HUES64 (cell line): ENCODE measurements at regions not wholly inside any gene's neighbourhood (a gene's known extent, or its start where the extent isn't known, plus 50 kb on each side); places are given as distances from the start of the nearest gene placed in this dataset.
"Not testable (repeated sequence)": the region's sequence is repeated elsewhere in the genome, so short reads cannot be mapped to it uniquely, and the experiment has no call there.

ENCODE experiments used
- H3K27ac ChIP-seq: 2 replicates; pipeline ENCODE4 v1.7.0; 2013; ENCODE audit warnings: low read depth, low read length, inconsistent platforms
- H3K27me3 ChIP-seq: 2 replicates; pipeline ENCODE4 v1.6.1; 2013; ENCODE audit warnings: mild to moderate bottlenecking, low read length; ENCODE audit not compliant: insufficient read depth
- H3K36me3 ChIP-seq: 2 replicates; pipeline ENCODE4 v1.6.1; 2013; ENCODE audit warnings: mild to moderate bottlenecking, low read length; ENCODE audit not compliant: insufficient read depth
- H3K4me1 ChIP-seq: 2 replicates; pipeline ENCODE4 v1.6.1; 2013; ENCODE audit warnings: mild to moderate bottlenecking, low read length, moderate library complexity; ENCODE audit not compliant: insufficient read depth
- H3K4me3 ChIP-seq: 2 replicates; pipeline ENCODE4 v1.5.1; 2013; ENCODE audit warnings: mild to moderate bottlenecking, low read length, moderate library complexity
- H3K9ac ChIP-seq: 2 replicates; pipeline ENCODE4 v1.6.1; 2013; ENCODE audit warnings: mild to moderate bottlenecking, low read depth, low read length
- H3K9me3 ChIP-seq: 2 replicates; pipeline ENCODE4 v1.6.1; 2013; ENCODE audit warnings: low read depth, low read length; ENCODE audit not compliant: insufficient read depth
- WGBS: fragments of 150-250, 120-280 bp; methylation state at CpG from one replicate; pipeline ENCODE4 v1.1.7; 2013; ENCODE audit warnings: missing lambda C conversion rate; 5-methylcytosine and 5-hydroxymethylcytosine counted together

DNA sequence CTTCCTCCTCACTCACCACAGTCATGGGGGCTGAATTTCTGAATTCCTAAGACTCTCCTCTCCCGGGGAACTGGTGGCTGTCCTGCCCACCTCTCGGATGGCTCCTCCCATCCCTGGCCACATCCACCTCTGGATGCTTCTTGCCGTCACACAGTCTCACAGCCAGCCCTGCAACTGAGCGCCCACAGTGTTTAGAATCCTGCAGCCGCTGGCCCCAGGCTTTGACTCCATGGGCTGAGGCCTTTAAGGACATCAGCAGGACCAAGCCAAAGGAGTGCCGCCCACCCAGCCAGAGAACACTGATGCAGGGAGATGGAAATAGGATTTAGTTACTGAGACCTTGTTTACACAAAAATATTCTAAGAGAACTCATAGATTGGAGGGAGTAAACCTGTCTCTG is 299.3 kb upstream of the WSB1 start:
- not testable (repeated sequence) for H3K27ac ChIP-seq, H3K27me3 ChIP-seq, H3K4me3 ChIP-seq, H3K9ac ChIP-seq, H3K36me3 ChIP-seq, H3K4me1 ChIP-seq
- 79% methylated on average over 6 of the region's 6 CpGs for WGBS
- H3K9me3 ChIP-seq, result peaks cover 63% of the 10 kb centered on the region

DNA sequence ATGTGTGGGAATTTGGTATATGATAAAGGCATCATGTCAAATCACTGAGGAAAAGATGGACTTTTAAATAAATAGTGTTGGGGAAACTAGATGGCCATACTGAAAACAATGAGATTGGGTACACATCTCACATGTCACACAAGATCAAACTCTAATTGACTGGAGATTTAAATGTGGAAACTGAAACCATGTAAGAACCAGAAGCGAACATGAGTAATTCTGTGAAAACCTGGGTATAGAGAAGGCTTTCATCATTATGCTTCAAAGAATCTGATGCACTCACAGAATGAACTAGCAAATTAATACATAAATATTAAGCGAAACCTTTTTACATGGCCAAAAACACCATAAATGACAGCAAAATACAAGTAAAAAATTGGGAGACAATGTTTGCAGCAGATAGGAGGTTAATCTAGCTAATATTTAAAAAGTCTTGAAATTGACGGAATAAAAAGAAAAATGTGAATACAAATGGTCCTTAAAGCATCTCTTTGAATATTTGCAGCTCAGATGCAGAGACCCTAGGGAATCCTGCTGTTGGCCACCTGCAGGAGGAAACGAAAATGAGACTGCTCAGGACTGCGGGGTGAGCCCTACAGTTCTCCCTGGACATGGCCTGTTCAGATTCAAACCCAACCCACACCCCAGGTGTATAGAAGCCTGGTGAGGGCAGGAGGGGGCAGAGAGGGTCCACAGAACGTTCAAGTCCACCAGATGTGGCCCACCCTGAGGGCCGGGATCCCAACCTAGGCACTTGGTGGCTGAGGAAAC is 297.6 kb upstream of the WSB1 start:
- H3K4me3 ChIP-seq, H3K27ac ChIP-seq, H3K27me3 ChIP-seq, H3K36me3 ChIP-seq, H3K9ac ChIP-seq, H3K4me1 ChIP-seq: not testable (repeated sequence)
- 66% methylated on average over 6 of the region's 7 CpGs for WGBS
- peaks cover 56% of the 10 kb centered on the region for H3K9me3 ChIP-seq

DNA sequence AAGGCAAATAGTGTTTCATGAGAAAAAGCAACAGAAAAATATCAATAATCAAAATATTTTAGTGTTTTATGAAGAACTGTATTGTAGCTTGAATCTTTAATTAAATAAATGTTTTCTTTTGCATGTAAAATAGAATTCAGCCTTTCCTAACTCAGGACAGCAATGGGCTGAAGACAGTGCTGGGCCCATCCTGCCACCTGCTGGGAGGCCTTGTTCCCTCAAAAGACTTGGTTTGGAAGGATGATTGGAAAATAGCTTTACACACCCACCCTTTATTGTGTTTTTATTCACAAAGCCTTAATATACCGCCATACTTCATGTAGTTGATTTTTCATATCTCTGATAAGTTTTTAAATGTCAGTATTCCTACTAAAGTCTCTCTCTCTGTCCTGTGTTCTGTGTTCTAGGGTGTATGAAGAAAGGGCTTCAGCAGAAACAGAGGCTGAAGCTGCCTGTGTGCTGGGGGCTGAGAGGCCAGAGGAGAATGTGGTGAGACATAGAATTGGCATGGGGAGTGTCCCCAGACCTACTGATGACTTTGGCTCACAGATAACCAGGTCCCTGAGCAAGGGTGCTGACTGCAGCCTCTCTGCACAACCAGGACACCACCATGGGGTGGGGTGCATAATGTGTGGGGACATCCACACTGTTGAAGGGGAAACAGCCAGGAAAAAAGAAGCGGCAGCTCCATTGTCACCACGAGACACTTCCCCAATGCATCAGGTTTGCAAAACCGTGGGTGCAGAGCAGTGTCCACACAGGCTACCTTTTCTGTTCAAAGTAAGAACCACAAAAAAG is 286.0 kb upstream of the WSB1 start:
- not testable (repeated sequence) for H3K9ac ChIP-seq, H3K27me3 ChIP-seq, H3K4me3 ChIP-seq, H3K27ac ChIP-seq, H3K36me3 ChIP-seq, H3K4me1 ChIP-seq
- peaks cover 59% of the 10 kb centered on the region for H3K9me3 ChIP-seq
- 76% methylated on average over 3 of the region's 4 CpGs for WGBS

DNA sequence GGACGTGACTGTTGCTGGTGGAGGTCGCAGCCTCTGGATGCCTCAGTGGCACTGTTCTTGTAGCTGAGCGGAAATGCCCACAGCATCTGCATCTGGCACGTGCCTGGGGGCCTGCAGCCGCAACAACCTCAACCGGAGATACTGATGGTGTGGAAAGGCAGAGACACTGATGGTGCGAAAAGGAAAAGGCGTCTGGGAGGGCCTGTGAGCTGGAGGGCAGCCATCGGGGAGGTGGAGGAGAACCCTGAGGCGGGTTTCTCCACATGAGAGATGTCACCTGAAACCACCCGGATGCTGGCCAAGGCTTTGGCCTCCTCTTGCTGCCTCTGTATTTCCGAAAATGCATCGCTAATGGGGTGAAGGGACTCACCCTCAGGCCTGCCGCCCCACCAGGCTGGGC is 284.8 kb upstream of the WSB1 start:
- H3K27ac ChIP-seq, result no peak overlapping the region
- H3K4me3 ChIP-seq, result no peak overlapping the region
- H3K9me3 ChIP-seq, result peaks cover 53% of the 10 kb centered on the region
- no peaks in the 10 kb centered on the region for H3K4me1 ChIP-seq
- H3K36me3 ChIP-seq, result no peaks in the 10 kb centered on the region
- 83% methylated on average over 14 of the region's 14 CpGs for WGBS
- H3K27me3 ChIP-seq, result no peaks in the 10 kb centered on the region
- H3K9ac ChIP-seq, result no peak overlapping the region

DNA sequence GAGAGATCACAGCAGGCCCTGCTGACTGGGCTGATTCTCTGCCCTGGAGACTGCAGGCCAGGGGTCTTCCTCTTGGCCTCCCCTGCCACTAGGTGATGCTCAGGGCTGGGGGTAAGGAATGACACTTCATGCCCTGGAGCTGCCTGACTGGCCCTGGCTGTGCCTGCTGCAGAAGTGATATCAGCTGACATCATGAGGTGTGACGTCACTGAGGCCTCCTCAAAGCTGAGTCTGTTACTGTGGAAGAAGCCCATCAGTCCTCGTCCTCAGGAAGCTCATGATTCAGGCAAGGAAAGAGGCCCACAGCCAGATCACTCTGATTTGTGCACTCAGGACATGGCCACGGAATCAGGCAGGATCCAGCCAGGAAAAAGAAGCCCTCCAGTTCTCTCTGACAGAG is 283.8 kb upstream of the WSB1 start:
- H3K27me3 ChIP-seq, H3K4me1 ChIP-seq, H3K4me3 ChIP-seq, H3K36me3 ChIP-seq, H3K27ac ChIP-seq, H3K9ac ChIP-seq: not testable (repeated sequence)
- WGBS, result 46% methylated on average over 3 of the region's 3 CpGs
- H3K9me3 ChIP-seq, result peaks cover 58% of the 10 kb centered on the region

DNA sequence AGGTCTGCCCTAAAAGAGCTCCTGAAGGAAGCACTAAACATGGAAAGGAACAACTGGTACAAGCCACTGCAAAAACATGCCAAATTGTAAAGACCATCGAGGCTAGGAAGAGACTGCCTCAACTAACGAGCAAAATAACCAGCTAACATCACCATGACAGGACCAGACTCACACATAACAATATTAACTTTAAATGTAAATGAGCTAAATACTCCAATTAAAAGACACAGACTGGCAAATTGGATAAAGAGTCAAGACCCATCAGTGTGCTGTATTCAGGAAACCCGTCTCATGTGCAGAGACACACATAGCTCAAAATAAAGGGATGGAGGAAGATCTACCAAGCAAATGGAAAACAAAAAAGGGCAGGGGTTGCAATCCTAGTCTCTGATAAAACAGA is 263.4 kb upstream of the WSB1 start:
- H3K9me3 ChIP-seq, result peaks cover 44% of the 10 kb centered on the region
- 81% methylated on average over 3 of the region's 3 CpGs for WGBS
- not testable (repeated sequence) for H3K27ac ChIP-seq, H3K4me3 ChIP-seq, H3K4me1 ChIP-seq, H3K27me3 ChIP-seq, H3K36me3 ChIP-seq, H3K9ac ChIP-seq

DNA sequence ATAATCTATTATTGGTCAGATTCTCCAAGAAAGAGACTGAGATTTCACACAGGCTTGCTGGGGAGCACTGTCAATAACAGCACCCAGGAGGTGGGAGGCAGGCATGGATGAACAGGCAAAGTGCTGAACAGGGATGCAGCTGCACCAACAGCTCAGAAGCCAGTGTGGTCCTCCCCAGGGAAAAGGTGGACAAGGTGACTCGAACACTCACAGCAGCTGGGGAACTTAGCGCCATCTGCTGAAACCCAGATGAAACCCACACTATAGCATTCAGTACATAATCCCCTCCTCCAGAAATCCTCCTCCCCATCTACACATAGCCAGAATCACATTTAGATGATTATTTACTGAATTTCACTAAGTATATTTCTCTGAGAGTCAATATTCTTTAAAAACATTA is 255.2 kb upstream of the WSB1 start:
- WGBS, result 86% methylated on average over 2 of the region's 2 CpGs
- H3K27me3 ChIP-seq, result no peaks in the 10 kb centered on the region
- H3K27ac ChIP-seq, result no peak overlapping the region
- H3K4me1 ChIP-seq, result no peaks in the 10 kb centered on the region
- H3K9me3 ChIP-seq, result peaks cover 35% of the 10 kb centered on the region
- no peak overlapping the region for H3K4me3 ChIP-seq
- H3K9ac ChIP-seq, result no peak overlapping the region
- no peaks in the 10 kb centered on the region for H3K36me3 ChIP-seq

DNA sequence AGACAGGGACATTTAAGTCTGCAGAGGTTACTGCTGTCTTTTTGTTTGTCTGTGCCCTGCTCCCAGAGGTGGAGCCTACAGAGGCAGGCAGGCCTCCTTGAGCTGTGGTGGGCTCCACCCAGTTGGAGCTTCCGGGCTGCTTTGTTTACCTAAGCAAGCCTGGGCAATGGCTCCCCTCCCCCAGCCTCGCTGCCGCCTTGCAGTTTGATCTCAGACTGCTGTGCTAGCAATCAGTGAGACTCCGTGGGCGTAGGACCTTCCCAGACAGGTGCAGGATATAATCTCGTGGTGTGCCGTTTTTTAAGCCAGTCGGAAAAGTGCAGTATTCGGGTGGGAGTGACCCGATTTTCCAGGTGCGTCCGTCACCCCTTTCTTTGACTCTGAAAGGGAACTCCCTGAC is 248.9 kb upstream of the WSB1 start:
- 86% methylated on average over 12 of the region's 12 CpGs for WGBS
- H3K36me3 ChIP-seq, H3K27me3 ChIP-seq, H3K4me3 ChIP-seq, H3K27ac ChIP-seq, H3K4me1 ChIP-seq, H3K9ac ChIP-seq: not testable (repeated sequence)
- peaks cover 46% of the 10 kb centered on the region for H3K9me3 ChIP-seq

DNA sequence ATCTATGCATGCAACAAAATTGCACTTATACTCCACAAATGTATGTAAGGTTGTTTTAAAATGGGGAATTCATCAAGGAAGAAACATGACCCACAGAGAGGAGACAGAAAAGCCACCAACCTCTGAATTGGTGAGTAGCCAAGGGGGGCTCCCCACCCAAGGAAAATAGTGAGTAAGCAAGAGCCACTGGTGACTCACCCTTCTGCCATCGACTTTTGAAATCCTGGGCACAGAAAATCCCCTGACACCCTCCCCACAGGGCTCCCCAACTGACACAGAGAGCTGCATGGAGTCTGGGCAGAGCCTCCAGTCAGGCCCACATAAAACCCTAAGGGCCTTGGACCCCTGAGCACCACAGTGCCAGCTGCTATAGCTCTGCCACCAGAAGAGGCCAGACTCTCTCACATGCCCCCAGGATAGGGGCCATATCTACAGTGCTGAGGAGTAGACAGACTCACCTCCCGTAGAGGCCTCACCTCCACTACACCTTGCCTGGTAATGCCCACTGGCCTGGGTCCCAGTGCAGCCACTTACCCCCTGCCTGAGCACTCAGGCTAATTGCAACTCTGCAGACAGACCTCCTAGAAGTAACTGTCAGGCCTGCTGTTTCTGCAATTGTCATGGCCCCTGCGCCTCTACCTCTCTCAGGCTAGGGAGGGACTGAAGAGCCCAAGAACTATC is 244.7 kb upstream of the WSB1 start:
- no peaks in the 10 kb centered on the region for H3K36me3 ChIP-seq
- no peak overlapping the region for H3K9ac ChIP-seq
- no peak overlapping the region for H3K4me3 ChIP-seq
- H3K27ac ChIP-seq, result no peak overlapping the region
- no peaks in the 10 kb centered on the region for H3K4me1 ChIP-seq
- H3K27me3 ChIP-seq, result no peaks in the 10 kb centered on the region
- peaks cover 85% of the 10 kb centered on the region for H3K9me3 ChIP-seq
- WGBS, result 69% methylated on average over 3 of the region's 3 CpGs

DNA sequence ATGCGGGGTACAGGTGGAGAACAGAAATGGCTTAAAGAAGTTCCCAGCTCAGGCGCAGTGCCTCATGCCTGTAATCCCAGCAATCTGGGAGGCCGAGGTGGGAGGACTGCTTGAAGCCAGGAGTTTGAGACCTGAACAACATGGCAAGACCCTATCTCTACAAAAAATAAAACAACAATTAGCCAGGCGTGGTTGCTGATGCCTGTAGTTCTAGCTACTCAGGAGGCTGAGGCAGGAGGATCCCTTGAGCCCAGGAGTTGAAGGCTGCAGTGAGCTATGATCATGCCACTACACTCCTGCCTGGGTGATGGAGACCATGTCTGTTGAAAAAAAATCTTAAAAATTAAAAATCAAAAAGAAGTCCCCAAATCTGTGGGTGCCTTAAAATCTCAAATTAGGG is 228.3 kb upstream of the WSB1 start:
- H3K9me3 ChIP-seq, result peaks cover 97% of the 10 kb centered on the region
- no peak overlapping the region for H3K4me3 ChIP-seq
- WGBS, result 77% methylated on average over 4 of the region's 4 CpGs
- H3K9ac ChIP-seq, result no peak overlapping the region
- H3K27ac ChIP-seq, result no peak overlapping the region
- no peaks in the 10 kb centered on the region for H3K27me3 ChIP-seq
- no peaks in the 10 kb centered on the region for H3K4me1 ChIP-seq
- H3K36me3 ChIP-seq, result no peaks in the 10 kb centered on the region

DNA sequence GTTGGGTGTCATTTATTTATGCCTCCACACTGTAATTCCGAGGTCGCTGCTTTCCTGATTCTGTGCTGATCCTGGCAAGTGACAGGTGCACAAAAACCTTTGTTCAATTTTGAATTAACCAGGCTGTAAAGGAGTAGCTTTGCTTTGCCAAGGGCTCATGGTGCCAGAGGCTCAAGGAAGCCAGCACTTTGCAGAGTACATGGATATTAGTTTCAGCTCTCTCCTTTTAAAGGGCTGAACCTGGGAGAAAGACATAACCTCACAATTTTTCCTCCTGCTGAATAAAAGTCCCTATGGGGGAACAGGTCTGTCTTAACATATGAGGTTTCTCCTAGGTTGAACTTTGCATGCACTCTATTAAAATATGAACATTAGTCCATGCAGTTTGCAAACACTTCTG is 227.6 kb upstream of the WSB1 start:
- Histone ChIP-seq H3K9me3 (peaks cover 97% of the 10 kb centered on the region), H3K9ac (no peak overlapping the region)
- WGBS, result 63% methylated on average over 2 of the region's 2 CpGs

More for the DNA sequence above, 227.6 kb upstream of the WSB1 start:
- Histone ChIP-seq H3K36me3 (no peaks in the 10 kb centered on the region), H3K4me1 (no peaks in the 10 kb centered on the region), H3K27ac (no peak overlapping the region), H3K27me3 (no peaks in the 10 kb centered on the region), H3K4me3 (no peak overlapping the region)
